ENCODE measurements at regions not wholly inside any gene's neighbourhood (a gene's known extent, or its start where the extent isn't known, plus 50 kb on each side); places are given as distances from the start of the nearest gene placed in this dataset.

DNA sequence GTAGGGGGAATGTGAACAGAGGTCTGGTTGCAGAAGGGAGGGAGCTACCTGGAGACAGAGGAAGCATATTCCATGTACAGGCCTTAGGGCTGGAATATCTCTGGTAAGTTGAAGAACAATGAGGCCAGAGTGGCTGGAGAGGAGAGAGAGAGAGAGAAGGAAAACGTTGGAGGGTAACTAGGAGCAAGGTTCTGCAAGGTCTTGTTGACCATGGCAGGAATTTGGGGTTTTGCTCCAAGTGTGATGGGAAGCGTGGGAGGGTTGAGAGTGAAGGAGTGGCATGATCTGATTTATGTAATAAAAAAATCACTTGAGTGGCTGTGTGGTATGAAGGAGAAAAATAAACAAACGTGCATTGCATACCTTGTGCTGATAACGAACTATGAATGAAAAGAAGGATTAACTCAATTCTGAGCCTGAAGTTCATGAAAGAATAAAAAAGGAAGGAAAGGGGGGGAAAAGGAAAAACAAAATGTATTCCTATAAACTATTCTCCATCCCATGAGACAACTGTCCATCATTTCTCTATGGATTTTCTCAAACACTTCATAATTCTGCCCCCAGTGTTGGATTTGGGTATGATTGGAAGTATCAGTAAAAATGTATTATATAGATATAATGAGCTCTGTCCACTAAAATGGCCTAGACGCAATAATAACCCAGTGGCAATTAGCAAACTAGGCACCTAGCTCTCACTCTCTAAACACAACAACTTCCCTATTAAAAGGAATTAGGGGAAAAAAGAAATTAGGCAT is 59.7 kb upstream of the PMAIP1 start:
- no peaks in the 10 kb centered on the region for H4K20me1 ChIP-seq (ENCODE audit: low read depth, low read length)
- no peak overlapping the region for H2AFZ ChIP-seq (ENCODE audit: low read depth, low read length, severe bottlenecking)
- no peaks in the 10 kb centered on the region for H3K36me3 ChIP-seq (ENCODE audit: low read length)
- no peaks in the 10 kb centered on the region for H3K27me3 ChIP-seq (ENCODE audit: low read length)
- H3K9me3 ChIP-seq (ENCODE audit: insufficient read depth, low read length): no peaks in the 10 kb centered on the region
- no peak overlapping the region for H3K27ac ChIP-seq (ENCODE audit: low read depth, low read length)
- H3K9me2 ChIP-seq (replicated peaks; ENCODE audit: insufficient read depth, low read length): no peaks in the 10 kb centered on the region
- H3K4me3 ChIP-seq (ENCODE audit: insufficient read depth, low read length, poor library complexity, severe bottlenecking): no peak overlapping the region
- H3F3A ChIP-seq (ENCODE audit: insufficient read depth): no peaks in the 10 kb centered on the region
- no peak overlapping the region for H3K4me2 ChIP-seq (ENCODE audit: low read depth, low read length, poor library complexity, severe bottlenecking)
- H3K9ac ChIP-seq (ENCODE audit: low read length): no peak overlapping the region
- H3K79me2 ChIP-seq (ENCODE audit: insufficient read depth, low read length): no peaks in the 10 kb centered on the region
- TF ChIP-seq, protein P1, sequence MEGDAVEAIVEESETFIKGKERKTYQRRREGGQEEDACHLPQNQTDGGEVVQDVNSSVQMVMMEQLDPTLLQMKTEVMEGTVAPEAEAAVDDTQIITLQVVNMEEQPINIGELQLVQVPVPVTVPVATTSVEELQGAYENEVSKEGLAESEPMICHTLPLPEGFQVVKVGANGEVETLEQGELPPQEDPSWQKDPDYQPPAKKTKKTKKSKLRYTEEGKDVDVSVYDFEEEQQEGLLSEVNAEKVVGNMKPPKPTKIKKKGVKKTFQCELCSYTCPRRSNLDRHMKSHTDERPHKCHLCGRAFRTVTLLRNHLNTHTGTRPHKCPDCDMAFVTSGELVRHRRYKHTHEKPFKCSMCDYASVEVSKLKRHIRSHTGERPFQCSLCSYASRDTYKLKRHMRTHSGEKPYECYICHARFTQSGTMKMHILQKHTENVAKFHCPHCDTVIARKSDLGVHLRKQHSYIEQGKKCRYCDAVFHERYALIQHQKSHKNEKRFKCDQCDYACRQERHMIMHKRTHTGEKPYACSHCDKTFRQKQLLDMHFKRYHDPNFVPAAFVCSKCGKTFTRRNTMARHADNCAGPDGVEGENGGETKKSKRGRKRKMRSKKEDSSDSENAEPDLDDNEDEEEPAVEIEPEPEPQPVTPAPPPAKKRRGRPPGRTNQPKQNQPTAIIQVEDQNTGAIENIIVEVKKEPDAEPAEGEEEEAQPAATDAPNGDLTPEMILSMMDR (IDR thresholded peaks at IDR 0.05; ENCODE audit: insufficient read depth, low read length, poor library complexity, severe bottlenecking): no peak
- TF ChIP-seq EZH2phosphoT487 (conservative IDR thresholded peaks at IDR 0.05; ENCODE audit: low read length): no peak

DNA sequence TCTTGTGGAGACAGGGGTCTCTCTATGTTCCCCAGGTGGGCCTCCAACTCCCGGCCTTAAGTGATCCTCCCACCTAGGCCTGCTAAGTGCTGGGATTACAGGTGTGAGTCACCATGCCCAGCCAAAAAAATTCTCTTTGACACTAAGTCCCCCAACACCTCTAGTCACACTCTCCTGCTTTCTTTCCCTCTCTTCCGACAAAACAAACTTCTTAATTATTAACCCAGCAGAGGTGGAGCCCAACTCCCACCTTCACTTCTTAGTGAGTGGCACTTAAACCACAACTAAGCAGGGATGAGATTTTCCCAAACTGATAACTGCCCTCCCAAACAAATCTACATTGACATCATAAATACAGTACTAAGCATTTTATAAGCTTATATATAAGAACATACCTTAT is 60.5 kb upstream of the PMAIP1 start:
- Histone ChIP-seq H3K9ac (ENCODE audit: low read length) (no peak overlapping the region), H3K9me3 (ENCODE audit: insufficient read depth, low read length) (no peaks in the 10 kb centered on the region), H3K79me2 (ENCODE audit: insufficient read depth, low read length) (no peaks in the 10 kb centered on the region), H3K4me2 (ENCODE audit: low read depth, low read length, poor library complexity, severe bottlenecking) (no peak overlapping the region), H3K4me3 (ENCODE audit: insufficient read depth, low read length, poor library complexity, severe bottlenecking) (no peak overlapping the region), H3K9me2 (replicated peaks; ENCODE audit: insufficient read depth, low read length) (no peaks in the 10 kb centered on the region), H2AFZ (ENCODE audit: low read depth, low read length, severe bottlenecking) (no peak overlapping the region), H3F3A (ENCODE audit: insufficient read depth) (no peaks in the 10 kb centered on the region), H4K20me1 (ENCODE audit: low read depth, low read length) (no peaks in the 10 kb centered on the region), H3K27ac (ENCODE audit: low read depth, low read length) (no peak overlapping the region), H3K27me3 (ENCODE audit: low read length) (0 out of 2 replicates have a peak, but pooled peaks cover 2% of the 10 kb centered on the region), H3K36me3 (ENCODE audit: low read length) (no peaks in the 10 kb centered on the region)
- TF ChIP-seq, protein P1 (IDR thresholded peaks at IDR 0.05; ENCODE audit: insufficient read depth, low read length, poor library complexity, severe bottlenecking): no peak
- TF ChIP-seq EZH2phosphoT487 (conservative IDR thresholded peaks at IDR 0.05; ENCODE audit: low read length): no peak

DNA sequence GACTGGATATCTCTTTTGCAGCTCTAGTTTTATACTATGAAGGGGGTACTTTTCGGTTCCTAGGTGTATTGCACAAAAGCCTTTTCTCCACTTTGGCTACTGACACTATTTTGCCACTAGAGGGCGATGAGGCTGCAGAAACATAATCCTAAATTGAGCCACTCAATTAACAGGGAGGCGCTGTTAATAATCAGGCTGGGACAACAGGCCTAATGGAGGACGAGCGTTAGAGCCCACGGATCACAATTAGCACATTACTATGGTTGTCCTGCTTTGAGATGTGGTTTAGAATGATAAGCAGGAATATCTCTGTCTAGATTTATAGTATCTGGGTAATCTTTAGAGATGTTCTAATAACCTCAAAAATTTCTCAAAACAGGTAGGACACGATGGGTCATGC is 62.2 kb upstream of the PMAIP1 start:
- Histone ChIP-seq H3F3A (ENCODE audit: insufficient read depth) (no peaks in the 10 kb centered on the region), H3K27ac (ENCODE audit: low read depth, low read length) (no peak overlapping the region), H3K79me2 (ENCODE audit: insufficient read depth, low read length) (no peaks in the 10 kb centered on the region), H3K4me3 (ENCODE audit: insufficient read depth, low read length, poor library complexity, severe bottlenecking) (no peak overlapping the region), H3K9me3 (ENCODE audit: insufficient read depth, low read length) (no peaks in the 10 kb centered on the region), H2AFZ (ENCODE audit: low read depth, low read length, severe bottlenecking) (no peak overlapping the region), H3K9ac (ENCODE audit: low read length) (no peak overlapping the region), H3K4me2 (ENCODE audit: low read depth, low read length, poor library complexity, severe bottlenecking) (no peak overlapping the region), H3K27me3 (ENCODE audit: low read length) (0 out of 2 replicates have a peak, but pooled peaks cover 2% of the 10 kb centered on the region), H3K36me3 (ENCODE audit: low read length) (no peaks in the 10 kb centered on the region), H4K20me1 (ENCODE audit: low read depth, low read length) (no peaks in the 10 kb centered on the region), H3K9me2 (replicated peaks; ENCODE audit: insufficient read depth, low read length) (no peaks in the 10 kb centered on the region)
- TF ChIP-seq EZH2phosphoT487 (conservative IDR thresholded peaks at IDR 0.05; ENCODE audit: low read length): no peak
- TF ChIP-seq, protein P1 (IDR thresholded peaks at IDR 0.05; ENCODE audit: insufficient read depth, low read length, poor library complexity, severe bottlenecking): peak; percentile 99
